HG03045 (cell line): ENCODE measurements at regions not wholly inside any gene's neighbourhood (a gene's known extent, or its start where the extent isn't known, plus 50 kb on each side); places are given as distances from the start of the nearest gene placed in this dataset.
"Not testable (repeated sequence)": the region's sequence is repeated elsewhere in the genome, so short reads cannot be mapped to it uniquely, and the experiment has no call there.

Experiments used
- ATAC-seq: cut with Tn5 transposase; IDR thresholded peaks from one replicate; pipeline ENCODE4 v1.9.1; 2021; ENCODE audit warnings: mild to moderate bottlenecking, moderate library complexity; ENCODE audit not compliant: unreplicated experiment

- no peak for ATAC-seq
Measured at GRCh38 chr16:52309446-52310416, 237.2 kb downstream of the TOX3 start.

- ATAC-seq = no peak
Measured at GRCh38 chr16:52308051-52308450, 238.9 kb downstream of the TOX3 start.

DNA sequence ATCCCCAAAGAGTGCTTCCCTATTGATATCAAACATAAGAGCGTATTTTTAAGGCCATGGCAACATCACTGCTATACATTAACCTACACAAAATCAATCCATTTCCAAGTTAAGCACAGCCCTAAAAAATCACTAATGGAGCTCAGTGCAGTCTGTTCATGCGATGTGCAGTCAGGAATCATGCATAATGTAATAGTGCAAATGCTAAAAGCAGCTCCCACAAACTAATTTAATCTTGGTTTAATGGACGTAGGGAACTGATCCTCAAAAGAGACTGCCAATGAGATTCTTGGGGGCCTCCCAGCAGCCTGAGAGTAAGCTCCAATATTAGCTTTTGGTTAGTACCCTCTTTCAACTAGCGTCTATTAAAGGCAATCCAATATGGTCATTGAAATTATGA lies 245.9 kb downstream of the TOX3 start:
- ATAC-seq = no peak

- no peak for ATAC-seq
Measured at GRCh38 chr16:52298769-52299168, 248.2 kb downstream of the TOX3 start.

GRCh38 chr16:52296706-52297315 lies 250.1 kb downstream of the TOX3 start:
- not testable (repeated sequence) for ATAC-seq

GRCh38 chr16:52296076-52296475 lies 250.9 kb downstream of the TOX3 start:
- ATAC-seq = no peak

GRCh38 chr16:52294660-52295059 lies 252.3 kb downstream of the TOX3 start:
- ATAC-seq = no peak

GRCh38 chr16:52293204-52293603 lies 253.7 kb downstream of the TOX3 start:
- ATAC-seq = no peak

DNA sequence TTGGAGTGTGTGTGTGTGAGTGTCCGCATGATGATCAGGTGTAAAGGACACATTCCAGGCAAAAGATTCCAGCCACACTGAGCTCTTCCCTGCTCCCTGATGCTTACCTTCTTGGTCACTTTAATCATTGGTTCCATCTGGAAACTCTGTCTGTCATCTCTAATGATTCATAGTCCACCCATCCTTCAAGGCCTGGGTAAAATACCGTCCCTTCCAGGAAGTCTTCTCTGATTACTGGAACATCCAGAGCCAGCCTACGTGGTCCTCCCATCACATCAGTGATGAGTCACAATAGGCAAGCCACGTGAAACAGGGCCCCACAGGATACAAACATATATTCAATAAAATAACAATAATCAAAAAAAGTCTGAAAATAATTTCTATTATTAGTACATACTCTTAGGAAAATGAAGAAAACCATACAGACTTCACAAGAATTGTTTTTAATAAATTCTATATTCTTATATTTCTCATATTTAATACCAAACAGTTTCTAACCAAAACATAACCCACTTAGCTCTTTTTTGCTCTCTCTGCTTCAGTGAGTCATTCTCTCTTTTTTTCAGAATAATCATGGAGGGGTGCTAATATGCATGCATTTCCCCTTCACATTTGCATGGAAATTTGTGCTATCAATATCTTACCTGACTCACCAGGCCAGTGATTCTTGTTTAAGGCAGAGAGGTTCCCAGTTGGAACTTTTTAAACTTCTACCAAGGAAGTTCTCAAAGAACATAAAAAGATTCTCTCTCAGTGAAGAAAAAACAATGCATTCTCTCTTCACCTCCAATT lies 263.2 kb downstream of the TOX3 start:
- ATAC-seq = no peak

DNA sequence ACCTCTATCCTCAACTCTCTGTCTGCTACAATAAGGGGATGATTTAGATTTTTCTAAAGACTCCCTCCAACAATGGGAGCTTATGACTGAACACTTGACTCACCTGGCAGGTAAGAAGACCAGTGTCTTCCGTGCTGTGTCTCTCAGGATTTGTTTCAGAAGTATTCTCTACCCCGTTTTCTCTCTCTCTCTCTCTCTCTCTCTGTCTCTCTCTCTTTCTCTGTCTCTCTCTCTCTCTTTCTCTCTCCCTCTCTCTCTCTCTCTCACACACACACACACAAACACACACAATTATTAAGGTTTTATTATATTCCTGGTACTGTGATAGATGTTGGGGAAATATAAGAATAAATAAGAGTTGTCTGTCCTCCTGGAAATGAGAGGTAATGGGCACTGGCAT lies 263.9 kb downstream of the TOX3 start:
- ATAC-seq = no peak

DNA sequence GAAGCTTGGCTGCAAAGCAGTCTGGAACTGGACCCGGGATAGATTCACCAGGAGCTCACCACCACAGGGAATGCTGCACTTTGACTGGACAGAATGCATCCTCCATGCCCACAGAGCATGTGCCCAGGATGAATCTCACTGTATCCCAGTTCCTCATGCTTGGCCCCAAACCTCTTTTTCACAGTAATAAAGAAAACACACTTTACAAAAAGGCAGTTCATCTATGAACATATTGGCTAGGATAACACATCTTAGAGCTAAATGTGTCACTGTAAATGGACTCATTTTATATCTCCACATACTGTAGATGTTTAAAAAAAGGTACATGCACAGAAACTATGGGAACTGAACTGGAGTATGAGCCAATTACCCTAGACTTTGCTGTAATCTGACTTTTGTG lies 266.9 kb downstream of the TOX3 start:
- ATAC-seq = no peak

GRCh38 chr16:52271088-52271750 lies 275.7 kb downstream of the TOX3 start:
- no peak for ATAC-seq

DNA sequence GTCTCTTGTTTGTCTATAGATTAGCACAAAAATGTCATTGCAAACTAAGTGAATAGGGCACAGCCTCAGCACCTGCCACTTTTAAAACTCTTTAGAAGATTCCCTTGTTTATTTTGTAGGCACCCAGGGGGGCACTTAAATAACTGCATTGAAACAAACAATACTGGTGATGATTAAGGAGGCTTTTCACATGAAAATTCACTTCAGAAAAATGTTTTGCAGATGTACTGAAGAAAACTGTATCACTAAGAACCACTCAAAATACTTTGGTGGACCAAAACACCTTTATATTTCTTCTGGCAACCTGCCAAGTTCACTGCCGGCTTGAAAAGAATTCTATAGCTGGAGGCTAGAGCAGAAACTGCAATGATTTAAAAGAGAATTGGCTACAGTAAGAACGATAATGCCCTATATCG lies 281.5 kb downstream of the TOX3 start:
- no peak for ATAC-seq

- no peak for ATAC-seq
Measured at GRCh38 chr16:52257534-52257933, 289.4 kb downstream of the TOX3 start.

GRCh38 chr16:52256310-52257078 lies 290.4 kb downstream of the TOX3 start:
- ATAC-seq = no peak

DNA sequence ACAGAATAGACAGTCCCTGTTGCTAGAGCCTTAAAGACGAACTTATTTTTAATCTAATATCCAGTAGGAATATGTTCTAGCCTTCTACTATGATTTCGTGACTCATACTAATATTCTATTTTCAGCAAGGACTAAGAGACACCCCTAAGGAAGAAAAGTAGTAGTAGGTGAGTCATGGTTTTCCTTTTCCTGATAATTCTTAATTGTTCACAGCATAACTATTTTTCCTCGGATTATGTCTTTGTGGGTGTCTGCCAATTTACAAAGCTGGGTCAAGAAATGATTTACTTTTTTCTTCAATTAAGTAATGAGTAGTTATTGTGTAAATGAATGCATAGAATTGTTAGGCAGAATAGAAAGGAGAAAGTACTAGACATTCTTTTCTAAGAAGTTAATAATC lies 292.2 kb downstream of the TOX3 start:
- ATAC-seq = no peak

GRCh38 chr16:52252680-52253079 lies 294.3 kb downstream of the TOX3 start:
- no peak for ATAC-seq

- no peak for ATAC-seq
Measured at GRCh38 chr16:52251495-52251894, 295.4 kb downstream of the TOX3 start.

- ATAC-seq = no peak
Measured at GRCh38 chr16:52247737-52248136, 299.2 kb downstream of the TOX3 start.

- no peak for ATAC-seq
Measured at GRCh38 chr16:52238710-52239109, 308.2 kb downstream of the TOX3 start.
